Tibial nerve (tissue), 4 donors: ENCODE measurements at regions not wholly inside any gene's neighbourhood (a gene's known extent, or its start where the extent isn't known, plus 50 kb on each side); places are given as distances from the start of the nearest gene placed in this dataset.

Source experiments
- DNase-seq, 2 donors: peaks; one replicate each; pipeline ENCODE4 v3.0.0-alpha.2; 2019; ENCODE audit warnings: low spot score in 2 of 2
- H3K27ac ChIP-seq, 4 donors: fragments of 200-600 bp; sonication (generic) in 3 of 4; one replicate each; pipeline ENCODE4 v1.5.1; 2017 to 2019; ENCODE audit warnings: mild to moderate bottlenecking in 1 of 4
- H3K27me3 ChIP-seq, 2 donors: fragments of 200-600 bp; sonication (generic) in 1 of 2; one replicate each; pipeline versions ENCODE4 v1.5.1 to v1.6.0; 2017 to 2019
- H3K36me3 ChIP-seq, 3 donors: fragments of 200-600 bp; sonication (generic); one replicate each; pipeline ENCODE4 v1.5.1; 2018 to 2019
- H3K4me1 ChIP-seq, 4 donors: fragments of 200-600 bp; sonication (generic) in 3 of 4; one replicate each; pipeline ENCODE4 v1.5.1; 2017 to 2019
- H3K4me3 ChIP-seq, 4 donors: fragments of 200-600 bp; sonication (generic) in 3 of 4; one replicate each; pipeline ENCODE4 v1.5.1; 2017 to 2019; ENCODE audit warnings: mild to moderate bottlenecking in 1 of 4, moderate library complexity in 1 of 4
- H3K9me3 ChIP-seq, 4 donors: fragments of 200-600 bp; sonication (generic) in 3 of 4; one replicate each; pipeline ENCODE4 v1.5.1; 2017 to 2019
- EP300 ChIP-seq, 2 donors: sonication (generic); formaldehyde crosslinking; IDR thresholded peaks; one replicate each; pipeline ENCODE4 v1.6.1; 2017; ENCODE audit warnings: antibody characterized with exemption in 2 of 2, mild to moderate bottlenecking in 1 of 2
- POLR2A ChIP-seq, 2 donors: fragments of 450-650 bp; IDR thresholded peaks; one replicate each; pipeline ENCODE4 v1.6.1; 2017; ENCODE audit warnings: antibody characterized with exemption in 2 of 2, mild to moderate bottlenecking in 2 of 2, moderate library complexity in 2 of 2
- WGBS, 2 donors: methylation state at CpG; one replicate each; pipeline ENCODE4 v1.1.5; 2018; 5-methylcytosine and 5-hydroxymethylcytosine counted together
- TF ChIP-seq, protein P1 (sequence below), 5 experiments: fragments of 200-600 bp in 3 of 5; fragments of 450-650 bp in 2 of 5; sonication (generic) in 3 of 5; IDR thresholded peaks; one replicate each; pipeline ENCODE4 v1.5.1; 2016 to 2019; ENCODE audit warnings: antibody characterized with exemption in 5 of 5, mild to moderate bottlenecking in 3 of 5, moderate library complexity in 2 of 5

GRCh38 chr14:85439696-85440328 is 90.1 kb upstream of the FLRT2 start:
- Histone ChIP-seq H3K4me3 (no peak overlapping the region), H3K27me3 (no peaks in the 10 kb centered on the region), H3K4me1 (peaks cover 0 to 13% (median 2%) of the 10 kb centered on the region in 4 donors), H3K36me3 (no peaks in the 10 kb centered on the region), H3K27ac (no peak overlapping the region), H3K9me3 (no peaks in the 10 kb centered on the region)
- no peak for TF ChIP-seq POLR2A (IDR thresholded peaks at IDR 0.05)
- TF ChIP-seq EP300 (IDR thresholded peaks at IDR 0.05): no peak
- TF ChIP-seq, protein P1, sequence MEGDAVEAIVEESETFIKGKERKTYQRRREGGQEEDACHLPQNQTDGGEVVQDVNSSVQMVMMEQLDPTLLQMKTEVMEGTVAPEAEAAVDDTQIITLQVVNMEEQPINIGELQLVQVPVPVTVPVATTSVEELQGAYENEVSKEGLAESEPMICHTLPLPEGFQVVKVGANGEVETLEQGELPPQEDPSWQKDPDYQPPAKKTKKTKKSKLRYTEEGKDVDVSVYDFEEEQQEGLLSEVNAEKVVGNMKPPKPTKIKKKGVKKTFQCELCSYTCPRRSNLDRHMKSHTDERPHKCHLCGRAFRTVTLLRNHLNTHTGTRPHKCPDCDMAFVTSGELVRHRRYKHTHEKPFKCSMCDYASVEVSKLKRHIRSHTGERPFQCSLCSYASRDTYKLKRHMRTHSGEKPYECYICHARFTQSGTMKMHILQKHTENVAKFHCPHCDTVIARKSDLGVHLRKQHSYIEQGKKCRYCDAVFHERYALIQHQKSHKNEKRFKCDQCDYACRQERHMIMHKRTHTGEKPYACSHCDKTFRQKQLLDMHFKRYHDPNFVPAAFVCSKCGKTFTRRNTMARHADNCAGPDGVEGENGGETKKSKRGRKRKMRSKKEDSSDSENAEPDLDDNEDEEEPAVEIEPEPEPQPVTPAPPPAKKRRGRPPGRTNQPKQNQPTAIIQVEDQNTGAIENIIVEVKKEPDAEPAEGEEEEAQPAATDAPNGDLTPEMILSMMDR (IDR thresholded peaks at IDR 0.05): no peak
- 39 to 44% methylated on average over 4 of the region's 4 CpGs for WGBS, 2 donors
- DNase-seq: no peak

- WGBS, 2 donors: 60 to 82% methylated on average over 2 of the region's 2 CpGs
- H3K27me3 ChIP-seq: no peaks in the 10 kb centered on the region
- TF ChIP-seq POLR2A (IDR thresholded peaks at IDR 0.05) (no peak), EP300 (IDR thresholded peaks at IDR 0.05) (no peak)
- TF ChIP-seq, protein P1 (IDR thresholded peaks at IDR 0.05): no peak
- DNase-seq: no peak
- H3K27ac ChIP-seq: no peak overlapping the region
- peaks cover 0 to 13% (median 2%) of the 10 kb centered on the region in 4 donors for H3K4me1 ChIP-seq
- no peaks in the 10 kb centered on the region for H3K9me3 ChIP-seq
- no peak overlapping the region for H3K4me3 ChIP-seq
- no peaks in the 10 kb centered on the region for H3K36me3 ChIP-seq
Measured at GRCh38 chr14:85441909-85442643, 87.9 kb upstream of the FLRT2 start.

DNA sequence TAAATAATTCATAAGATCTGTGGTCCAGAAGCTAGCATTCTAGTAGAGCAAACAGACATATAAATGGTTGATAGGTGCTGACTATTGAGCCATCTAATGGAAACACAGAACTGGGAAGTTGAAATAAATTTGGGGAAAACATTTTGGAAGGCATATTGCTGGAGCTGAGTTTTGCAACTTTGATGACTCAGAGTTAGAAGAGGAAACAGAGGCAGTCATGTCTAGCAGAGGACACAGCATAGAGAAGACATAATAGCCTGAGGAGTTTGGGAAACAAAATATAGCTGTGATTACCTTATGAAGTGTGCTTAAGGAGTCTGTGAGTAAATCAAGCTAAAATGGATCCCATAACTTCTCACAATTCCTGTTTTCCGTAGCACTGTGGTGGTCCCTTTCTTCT is 86.9 kb upstream of the FLRT2 start:
- Histone ChIP-seq H3K4me1 (peaks cover 0 to 13% (median 2%) of the 10 kb centered on the region in 4 donors), H3K27ac (no peak overlapping the region), H3K27me3 (no peaks in the 10 kb centered on the region), H3K9me3 (no peaks in the 10 kb centered on the region), H3K36me3 (no peaks in the 10 kb centered on the region), H3K4me3 (no peak overlapping the region)
- TF ChIP-seq, protein P1 (IDR thresholded peaks at IDR 0.05): no peak
- no peak for TF ChIP-seq POLR2A (IDR thresholded peaks at IDR 0.05)
- TF ChIP-seq EP300 (IDR thresholded peaks at IDR 0.05): no peak
- DNase-seq: no peak
- WGBS, 2 donors: 87 to 97% methylated on average over 1 of the region's 1 CpG

- no peaks in the 10 kb centered on the region for H3K36me3 ChIP-seq
- no peak overlapping the region for H3K27ac ChIP-seq
- TF ChIP-seq, protein P1 (IDR thresholded peaks at IDR 0.05): no peak
- TF ChIP-seq EP300 (IDR thresholded peaks at IDR 0.05) (no peak), POLR2A (IDR thresholded peaks at IDR 0.05) (no peak)
- no peak for DNase-seq
- no peaks in the 10 kb centered on the region for H3K27me3 ChIP-seq
- H3K9me3 ChIP-seq: no peaks in the 10 kb centered on the region
- H3K4me1 ChIP-seq: peaks cover 0 to 8% (median 2%) of the 10 kb centered on the region in 4 donors
- WGBS, 2 donors: 71 to 80% methylated on average over 3 of the region's 3 CpGs
- no peak overlapping the region for H3K4me3 ChIP-seq
Measured at GRCh38 chr14:85444635-85445034, 85.3 kb upstream of the FLRT2 start.

GRCh38 chr14:85445151-85445795 is 84.7 kb upstream of the FLRT2 start:
- TF ChIP-seq, protein P1 (IDR thresholded peaks at IDR 0.05): no peak
- no peak for TF ChIP-seq EP300 (IDR thresholded peaks at IDR 0.05)
- no peak for TF ChIP-seq POLR2A (IDR thresholded peaks at IDR 0.05)
- 73 to 74% methylated on average over 3 of the region's 3 CpGs for WGBS, 2 donors

More at GRCh38 chr14:85445151-85445795, 84.7 kb upstream of the FLRT2 start:
- H3K9me3 ChIP-seq: no peaks in the 10 kb centered on the region
- H3K4me3 ChIP-seq: no peak overlapping the region
- DNase-seq: no peak
- H3K27ac ChIP-seq: no peak overlapping the region
- no peaks in the 10 kb centered on the region for H3K36me3 ChIP-seq
- H3K27me3 ChIP-seq: no peaks in the 10 kb centered on the region
- H3K4me1 ChIP-seq: peaks cover 0 to 2% (median 0%) of the 10 kb centered on the region in 4 donors
